Stomach smooth muscle (tissue), 2 donors: ENCODE measurements at regions not wholly inside any gene's neighbourhood (a gene's known extent, or its start where the extent isn't known, plus 50 kb on each side); places are given as distances from the start of the nearest gene placed in this dataset.
"Not testable (repeated sequence)": the region's sequence is repeated elsewhere in the genome, so short reads cannot be mapped to it uniquely, and the experiment has no call there.

ENCODE experiments used
- H3K27ac ChIP-seq: one replicate; pipeline ENCODE4 v1.7.0; 2013; ENCODE audit warnings: mild to moderate bottlenecking, low read length, inconsistent platforms
- H3K27me3 ChIP-seq, 2 donors: one replicate each; pipeline ENCODE4 v1.7.0; 2013; ENCODE audit warnings: low read length in 2 of 2; ENCODE audit not compliant: insufficient read depth in 2 of 2, control insufficient read depth in 1 of 2
- H3K36me3 ChIP-seq, 2 donors: one replicate each; pipeline ENCODE4 v1.7.0; 2013; ENCODE audit warnings: low read length in 2 of 2; ENCODE audit not compliant: control insufficient read depth in 2 of 2, insufficient read depth in 2 of 2
- H3K4me1 ChIP-seq: one replicate; pipeline ENCODE4 v1.7.0; 2013; ENCODE audit warnings: low read length; ENCODE audit not compliant: control insufficient read depth, insufficient read depth
- H3K4me3 ChIP-seq, 2 donors: one replicate each; pipeline ENCODE4 v1.7.0; 2013; ENCODE audit warnings: low read length in 2 of 2
- H3K9ac ChIP-seq, 2 donors: one replicate each; pipeline ENCODE4 v1.7.0; 2013; ENCODE audit warnings: low read length in 2 of 2, mild to moderate bottlenecking in 1 of 2
- H3K9me3 ChIP-seq, 2 donors: one replicate each; pipeline ENCODE4 v1.7.0; 2013; ENCODE audit warnings: low read length in 2 of 2; ENCODE audit not compliant: control insufficient read depth in 2 of 2
- donor health status: healthy.
- donor health status: Pancreatic carcinoma.

GRCh38 chr1:98112626-98113025 is 191.8 kb upstream of the DPYD start:
- Histone ChIP-seq H3K9ac (no peak overlapping the region), H3K9me3 (peaks cover 2 to 5% of the 10 kb centered on the region in 2 donors), H3K27ac (no peak overlapping the region), H3K4me1 (no peaks in the 10 kb centered on the region), H3K4me3 (no peak overlapping the region), H3K36me3 (no peaks in the 10 kb centered on the region), H3K27me3 (no peaks in the 10 kb centered on the region)

GRCh38 chr1:98110674-98111073 is 189.8 kb upstream of the DPYD start:
- H3K9me3 ChIP-seq: peaks cover 8 to 10% of the 10 kb centered on the region in 2 donors
- no peak overlapping the region for H3K27ac ChIP-seq
- no peak overlapping the region for H3K4me3 ChIP-seq
- H3K9ac ChIP-seq: no peak overlapping the region
- H3K4me1 ChIP-seq: no peaks in the 10 kb centered on the region
- H3K36me3 ChIP-seq: no peaks in the 10 kb centered on the region
- H3K27me3 ChIP-seq: no peaks in the 10 kb centered on the region

- H3K4me1 ChIP-seq, H3K9me3 ChIP-seq, H3K27ac ChIP-seq, H3K27me3 ChIP-seq, H3K9ac ChIP-seq, H3K36me3 ChIP-seq, H3K4me3 ChIP-seq: not testable (repeated sequence)
Observed at GRCh38 chr1:98108378-98108777, 187.5 kb upstream of the DPYD start.

GRCh38 chr1:98107256-98107655 is 186.4 kb upstream of the DPYD start:
- Histone ChIP-seq H3K36me3 (no peaks in the 10 kb centered on the region), H3K27ac (no peak overlapping the region), H3K9ac (no peak overlapping the region), H3K27me3 (no peaks in the 10 kb centered on the region), H3K9me3 (peaks cover 8 to 10% of the 10 kb centered on the region in 2 donors), H3K4me3 (no peak overlapping the region), H3K4me1 (no peaks in the 10 kb centered on the region)

GRCh38 chr1:98104289-98104688 is 183.5 kb upstream of the DPYD start:
- Histone ChIP-seq H3K9me3 (peaks cover 6 to 10% of the 10 kb centered on the region in 2 donors), H3K27ac (no peak overlapping the region), H3K36me3 (no peaks in the 10 kb centered on the region), H3K27me3 (no peaks in the 10 kb centered on the region), H3K4me1 (no peaks in the 10 kb centered on the region), H3K9ac (no peak overlapping the region), H3K4me3 (no peak overlapping the region)

- Histone ChIP-seq H3K4me3 (no peak overlapping the region), H3K9me3 (peaks cover 6 to 10% of the 10 kb centered on the region in 2 donors), H3K27me3 (no peaks in the 10 kb centered on the region), H3K27ac (no peak overlapping the region), H3K4me1 (no peaks in the 10 kb centered on the region), H3K9ac (no peak overlapping the region), H3K36me3 (no peaks in the 10 kb centered on the region)
Observed at GRCh38 chr1:98103617-98104285, 182.9 kb upstream of the DPYD start.

GRCh38 chr1:98102345-98103030 is 181.7 kb upstream of the DPYD start:
- Histone ChIP-seq H3K9ac (no peak overlapping the region), H3K27ac (no peak overlapping the region), H3K36me3 (no peaks in the 10 kb centered on the region), H3K9me3 (peaks cover 5% of the 10 kb centered on the region in 2 donors), H3K4me1 (no peaks in the 10 kb centered on the region), H3K27me3 (no peaks in the 10 kb centered on the region), H3K4me3 (no peak overlapping the region)

- no peak overlapping the region for H3K4me3 ChIP-seq
- no peak overlapping the region for H3K27ac ChIP-seq
- no peaks in the 10 kb centered on the region for H3K27me3 ChIP-seq
- no peaks in the 10 kb centered on the region for H3K36me3 ChIP-seq
- H3K9me3 ChIP-seq: no peaks in the 10 kb centered on the region
- H3K9ac ChIP-seq: no peak overlapping the region
- no peaks in the 10 kb centered on the region for H3K4me1 ChIP-seq
Observed at GRCh38 chr1:98101364-98101763, 180.5 kb upstream of the DPYD start.

GRCh38 chr1:98099501-98099900 is 178.7 kb upstream of the DPYD start:
- no peaks in the 10 kb centered on the region for H3K4me1 ChIP-seq
- no peak overlapping the region for H3K4me3 ChIP-seq
- no peaks in the 10 kb centered on the region for H3K36me3 ChIP-seq
- H3K27me3 ChIP-seq: no peaks in the 10 kb centered on the region
- H3K9me3 ChIP-seq: no peaks in the 10 kb centered on the region
- no peak overlapping the region for H3K27ac ChIP-seq
- no peak overlapping the region for H3K9ac ChIP-seq

GRCh38 chr1:98098473-98098872 is 177.6 kb upstream of the DPYD start:
- no peaks in the 10 kb centered on the region for H3K36me3 ChIP-seq
- H3K27ac ChIP-seq: no peak overlapping the region
- H3K27me3 ChIP-seq: no peaks in the 10 kb centered on the region
- no peak overlapping the region for H3K4me3 ChIP-seq
- H3K4me1 ChIP-seq: no peaks in the 10 kb centered on the region
- no peaks in the 10 kb centered on the region for H3K9me3 ChIP-seq
- no peak overlapping the region for H3K9ac ChIP-seq

- Histone ChIP-seq H3K27ac (no peak overlapping the region), H3K4me1 (no peaks in the 10 kb centered on the region), H3K9me3 (no peaks in the 10 kb centered on the region), H3K27me3 (no peaks in the 10 kb centered on the region), H3K9ac (no peak overlapping the region), H3K4me3 (no peak overlapping the region), H3K36me3 (no peaks in the 10 kb centered on the region)
Observed at GRCh38 chr1:98090351-98090750, 169.5 kb upstream of the DPYD start.
